DMS53 treated with DMSO at 0.1 percent for 48 hours (cell line): ENCODE measurements at regions not wholly inside any gene's neighbourhood (a gene's known extent, or its start where the extent isn't known, plus 50 kb on each side); places are given as distances from the start of the nearest gene placed in this dataset.

Experiments
- DNase-seq: peaks from one replicate; lab custom pipeline; 2025; ENCODE audit not compliant: unreplicated experiment; lab: John Stamatoyannopoulos, UW

- no peak for DNase-seq
These were observed 422.2 kb downstream of the KLF5 start for GRCh38 chr13:73480779-73481559.

GRCh38 chr13:73479856-73480255, 421.1 kb downstream of the KLF5 start:
- no peak for DNase-seq

GRCh38 chr13:73479351-73479750, 420.5 kb downstream of the KLF5 start:
- DNase-seq: no peak

- no peak for DNase-seq
These were observed 418.6 kb downstream of the KLF5 start for GRCh38 chr13:73477441-73477840.

GRCh38 chr13:73473016-73473415, 414.2 kb downstream of the KLF5 start:
- no peak for DNase-seq

DNA sequence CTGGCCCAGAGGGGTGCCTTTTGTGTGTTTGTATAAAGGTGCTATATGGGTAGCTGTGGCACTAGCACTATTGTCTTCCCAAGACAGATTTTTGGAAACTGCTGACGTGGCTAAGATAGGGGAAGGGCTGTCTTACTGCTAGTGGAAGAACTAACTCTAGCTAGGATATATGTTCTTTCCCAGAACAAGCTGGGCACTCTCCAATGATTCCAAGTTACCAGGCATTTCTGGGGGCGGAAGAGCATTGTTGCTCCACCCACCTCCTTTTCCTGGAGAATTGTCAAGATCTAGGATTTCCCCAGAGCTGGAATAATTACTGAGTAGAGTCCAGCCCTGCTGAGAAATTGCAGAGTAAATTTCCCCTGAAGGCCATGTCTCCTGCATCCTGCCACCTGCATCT, 408.3 kb downstream of the KLF5 start:
- DNase-seq: no peak

GRCh38 chr13:73466561-73466960, 407.8 kb downstream of the KLF5 start:
- DNase-seq: no peak

DNA sequence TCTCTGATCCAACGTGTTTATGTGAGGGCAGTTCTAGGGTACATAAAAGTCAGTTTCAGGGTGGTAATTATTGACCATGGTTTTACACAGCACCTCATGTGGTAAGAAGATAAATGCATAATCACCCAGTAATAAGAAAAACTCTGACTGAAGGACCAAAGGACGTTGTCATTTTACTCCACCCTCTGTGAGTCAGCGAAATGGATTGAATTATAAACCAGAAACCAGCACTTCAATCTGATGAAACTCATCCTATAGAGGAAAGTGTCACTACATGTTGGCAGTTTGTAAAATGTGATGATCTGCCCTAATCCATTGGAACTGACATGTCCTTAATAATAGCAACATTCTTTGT, 406.8 kb downstream of the KLF5 start:
- DNase-seq: no peak

GRCh38 chr13:73464758-73465616, 406.2 kb downstream of the KLF5 start:
- DNase-seq: no peak

DNA sequence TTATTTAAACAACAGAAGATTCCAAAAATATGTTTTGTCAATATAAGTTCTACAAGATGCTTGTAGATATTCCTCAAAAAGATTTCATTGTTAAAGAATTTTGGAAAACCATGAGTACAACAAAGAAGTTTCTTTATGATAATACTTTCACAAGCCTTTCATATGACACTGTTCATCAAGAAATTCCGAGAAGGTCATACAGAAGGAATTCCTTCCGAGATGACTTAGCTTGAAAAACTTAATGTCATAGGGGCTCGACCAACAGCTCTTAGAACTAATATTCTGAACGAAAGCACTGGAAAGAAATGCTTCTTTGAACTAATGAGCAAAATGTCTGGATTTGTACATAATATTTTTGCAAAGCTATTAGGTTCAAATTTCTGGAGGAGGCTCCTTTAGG, 403.4 kb downstream of the KLF5 start:
- no peak for DNase-seq

GRCh38 chr13:73451221-73452029, 392.6 kb downstream of the KLF5 start:
- DNase-seq: peak; percentile 49

DNA sequence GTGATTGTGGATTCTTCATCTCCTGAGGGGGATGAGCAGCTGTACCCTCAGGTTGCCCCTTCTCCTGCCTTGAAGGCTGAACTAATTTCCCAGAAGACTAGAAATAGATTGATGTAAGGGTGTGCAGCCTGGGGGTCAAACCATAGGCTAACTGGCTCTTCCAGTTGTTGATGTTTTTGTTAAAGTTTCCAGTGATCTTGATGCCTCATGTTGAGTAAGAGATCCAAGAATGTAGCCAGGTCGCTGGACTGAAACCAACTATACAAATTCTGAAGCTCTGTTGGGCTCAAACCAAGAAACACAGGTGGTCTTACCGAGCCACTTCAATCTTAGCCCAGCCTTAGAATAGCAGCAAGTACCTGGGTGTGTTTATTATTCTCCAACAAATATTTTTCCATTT, 391.8 kb downstream of the KLF5 start:
- no peak for DNase-seq

- no peak for DNase-seq
These were observed 390.4 kb downstream of the KLF5 start for GRCh38 chr13:73449252-73449651.

DNA sequence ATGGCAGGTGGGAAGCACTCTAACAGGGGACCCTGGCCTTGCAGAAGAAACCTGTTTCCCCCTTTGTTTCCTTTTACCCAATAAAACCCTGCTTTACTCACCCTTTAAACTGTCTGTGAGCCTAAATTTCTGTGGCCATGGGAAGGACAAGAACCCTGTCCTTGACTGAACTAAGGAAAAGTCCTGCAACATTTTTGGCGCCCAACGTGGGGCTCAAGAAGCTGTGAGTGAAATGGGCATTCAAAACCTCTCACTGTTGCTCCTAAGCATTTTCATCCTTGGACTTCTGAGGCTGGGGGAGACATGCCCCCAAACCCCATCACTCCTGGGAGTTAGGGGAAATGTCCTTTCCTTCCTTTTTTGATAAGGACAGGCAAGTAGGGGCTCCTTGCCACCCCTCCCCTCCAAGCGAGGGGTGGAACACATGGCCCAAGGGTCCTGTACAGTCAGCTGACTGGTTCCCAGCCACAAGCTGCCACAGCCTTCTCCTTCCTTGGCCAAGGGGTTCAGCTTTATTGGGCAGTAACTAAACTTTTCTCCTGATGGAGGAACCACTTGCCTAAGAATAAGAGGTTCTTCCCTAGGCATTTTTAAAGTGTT, 381.6 kb downstream of the KLF5 start:
- DNase-seq: no peak

DNA sequence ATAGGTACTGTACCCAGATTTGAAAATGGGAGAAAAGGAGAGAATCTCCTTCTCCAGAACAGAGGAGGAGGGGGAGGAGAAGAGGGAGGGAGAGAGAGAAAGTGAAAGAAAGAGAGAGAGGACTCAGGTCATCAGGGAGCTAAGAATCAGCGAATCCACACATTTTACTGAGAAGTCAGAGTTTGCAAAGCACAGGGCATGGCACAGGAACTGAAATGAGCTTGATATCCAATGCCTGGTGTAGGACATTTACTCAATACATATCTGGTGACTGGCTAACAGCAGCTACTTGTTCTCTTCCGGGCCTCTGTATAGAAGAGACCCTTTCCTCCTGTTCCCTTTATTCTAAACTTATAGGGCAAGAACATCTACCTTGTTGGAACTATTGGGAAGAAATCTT, 375.1 kb downstream of the KLF5 start:
- no peak for DNase-seq

DNA sequence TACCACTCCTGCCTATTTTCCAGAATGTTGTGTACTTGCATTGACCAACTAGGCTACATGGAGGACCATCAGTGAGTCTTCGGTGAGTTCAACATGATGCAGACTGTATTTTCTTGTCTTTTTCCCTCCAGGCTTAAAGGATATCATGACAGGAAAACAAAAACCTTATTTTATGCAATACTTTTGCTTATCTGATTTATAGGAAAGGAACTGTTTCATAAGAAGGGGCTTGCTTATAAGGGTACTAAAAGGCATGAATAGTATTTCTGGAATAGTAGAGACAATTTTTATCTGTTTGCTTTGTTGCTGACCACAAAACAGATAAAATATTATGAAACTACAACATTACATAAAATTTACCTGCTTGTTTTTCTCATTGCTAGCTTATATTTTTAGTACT, 374.7 kb downstream of the KLF5 start:
- no peak for DNase-seq

DNA sequence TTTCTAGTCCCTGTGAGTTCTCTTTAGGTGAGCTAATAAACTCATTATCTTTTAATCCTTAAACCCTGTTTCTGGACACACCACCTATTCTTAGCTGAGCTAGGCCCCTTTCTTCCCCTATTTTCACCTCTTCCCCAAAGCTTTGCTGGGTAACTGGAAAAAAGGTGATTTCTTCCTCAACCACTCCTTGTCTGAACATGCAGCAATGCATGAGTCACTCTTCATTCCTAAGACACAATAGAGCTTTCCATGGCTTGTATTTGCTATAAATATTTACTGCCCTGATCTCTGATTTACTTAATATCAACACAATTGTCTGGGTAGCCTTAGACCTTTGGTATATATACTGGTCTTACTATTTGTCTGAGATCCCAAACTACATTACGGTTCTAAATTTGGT, 370.9 kb downstream of the KLF5 start:
- peak; percentile 11 for DNase-seq

- DNase-seq: no peak
These were observed 369.9 kb downstream of the KLF5 start for GRCh38 chr13:73428706-73429105.

- no peak for DNase-seq
These were observed 369.3 kb downstream of the KLF5 start for GRCh38 chr13:73428137-73428536.

GRCh38 chr13:73422973-73423372, 364.2 kb downstream of the KLF5 start:
- DNase-seq: no peak

- no peak for DNase-seq
These were observed 362.6 kb downstream of the KLF5 start for GRCh38 chr13:73421310-73421912.
